ENCODE measurements at regions not wholly inside any gene's neighbourhood (a gene's known extent, or its start where the extent isn't known, plus 50 kb on each side); places are given as distances from the start of the nearest gene placed in this dataset.

DNA sequence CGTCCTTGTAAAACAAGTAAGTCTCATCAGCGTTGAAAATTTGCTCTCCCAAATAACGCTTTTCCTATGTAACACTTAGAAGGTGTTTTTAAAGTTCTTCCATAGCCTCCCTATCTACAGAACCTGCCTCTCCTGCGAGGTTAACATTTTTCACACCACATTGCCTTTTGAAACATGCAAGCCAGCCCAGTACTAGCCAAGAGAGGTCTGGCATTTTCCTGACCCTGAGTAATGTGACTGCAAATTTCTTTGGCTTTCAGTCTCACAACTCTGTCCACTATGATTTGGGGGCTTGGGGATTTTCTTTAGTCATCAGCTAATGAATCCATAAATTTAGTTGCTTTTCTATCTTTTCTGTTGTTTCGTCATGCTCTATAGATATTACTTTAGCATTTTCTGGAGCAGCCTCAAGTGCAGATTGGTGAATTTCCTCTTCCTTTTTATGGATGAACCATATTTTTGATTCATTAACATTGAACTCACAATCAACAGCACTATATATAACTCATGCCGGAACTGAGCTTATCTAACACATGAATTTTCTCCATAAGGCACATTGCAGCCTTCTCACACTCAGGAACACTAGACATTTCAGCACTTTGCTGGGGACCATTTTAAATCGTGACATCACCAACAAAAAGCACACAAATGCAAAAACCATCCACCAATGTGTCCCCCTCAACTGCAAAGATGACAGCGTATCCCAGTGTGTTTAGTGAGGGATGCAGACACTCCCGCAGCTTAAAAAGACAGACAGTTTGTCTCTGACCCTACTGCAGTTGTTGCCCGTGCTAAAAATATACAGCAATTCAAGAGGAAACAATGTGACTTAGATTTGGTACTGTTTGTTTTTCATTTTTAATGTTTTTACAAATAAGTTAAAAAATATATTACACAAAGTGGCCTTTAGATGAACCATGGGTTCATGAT is 77.2 kb upstream of the SPATA31C2 start:
- TF ChIP-seq, protein P1, sequence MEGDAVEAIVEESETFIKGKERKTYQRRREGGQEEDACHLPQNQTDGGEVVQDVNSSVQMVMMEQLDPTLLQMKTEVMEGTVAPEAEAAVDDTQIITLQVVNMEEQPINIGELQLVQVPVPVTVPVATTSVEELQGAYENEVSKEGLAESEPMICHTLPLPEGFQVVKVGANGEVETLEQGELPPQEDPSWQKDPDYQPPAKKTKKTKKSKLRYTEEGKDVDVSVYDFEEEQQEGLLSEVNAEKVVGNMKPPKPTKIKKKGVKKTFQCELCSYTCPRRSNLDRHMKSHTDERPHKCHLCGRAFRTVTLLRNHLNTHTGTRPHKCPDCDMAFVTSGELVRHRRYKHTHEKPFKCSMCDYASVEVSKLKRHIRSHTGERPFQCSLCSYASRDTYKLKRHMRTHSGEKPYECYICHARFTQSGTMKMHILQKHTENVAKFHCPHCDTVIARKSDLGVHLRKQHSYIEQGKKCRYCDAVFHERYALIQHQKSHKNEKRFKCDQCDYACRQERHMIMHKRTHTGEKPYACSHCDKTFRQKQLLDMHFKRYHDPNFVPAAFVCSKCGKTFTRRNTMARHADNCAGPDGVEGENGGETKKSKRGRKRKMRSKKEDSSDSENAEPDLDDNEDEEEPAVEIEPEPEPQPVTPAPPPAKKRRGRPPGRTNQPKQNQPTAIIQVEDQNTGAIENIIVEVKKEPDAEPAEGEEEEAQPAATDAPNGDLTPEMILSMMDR (IDR thresholded peaks at IDR 0.05) = no peak
- no peak for TF ChIP-seq POLR2A (IDR thresholded peaks at IDR 0.05)

Data from thyroid gland (tissue), 4 donors.